Upper lobe of right lung (tissue), 1 donor: ENCODE measurements at regions not wholly inside any gene's neighbourhood (a gene's known extent, or its start where the extent isn't known, plus 50 kb on each side); places are given as distances from the start of the nearest gene placed in this dataset.
A peak's percentile ranks its signal among the peaks of the same experiment; 100 is the strongest.

Experiments
- ATAC-seq: fragments of 200-7000 bp; cut with Tn5 transposase; one replicate; pipeline ENCODE4 v1.9.1; 2020; ENCODE audit warnings: mild to moderate bottlenecking, moderate library complexity
- DNase-seq: peaks from one replicate; pipeline ENCODE4 v3.0.0-alpha.2; 2020
- H3K27ac ChIP-seq: fragments of 200-600 bp; one replicate; pipeline ENCODE4 v1.8.0; 2022
- H3K27me3 ChIP-seq: fragments of 200-600 bp; one replicate; pipeline ENCODE4 v1.8.0; 2022; ENCODE audit warnings: mild to moderate bottlenecking
- H3K36me3 ChIP-seq: fragments of 200-600 bp; one replicate; pipeline ENCODE4 v1.8.0; 2022
- H3K4me1 ChIP-seq: fragments of 200-600 bp; one replicate; pipeline ENCODE4 v1.8.0; 2022
- H3K4me3 ChIP-seq: fragments of 200-600 bp; one replicate; pipeline ENCODE4 v1.8.0; 2022; ENCODE audit warnings: mild to moderate bottlenecking
- H3K9me3 ChIP-seq: fragments of 200-600 bp; one replicate; pipeline ENCODE4 v1.8.0; 2022
- intact Hi-C: fragments of 100-400 bp; cut with DNase I; formaldehyde crosslinking; loops from one replicate; pipeline ENCODE4 v1.11.0; 2022
- TF ChIP-seq, protein P1 (sequence below): fragments of 200-600 bp; IDR thresholded peaks from one replicate; pipeline ENCODE4 v1.8.0; 2022; ENCODE audit warnings: antibody characterized with exemption
- donor health status: DM: no; HTN: yes; CAD: no; lungs with severe emphysema.

DNA sequence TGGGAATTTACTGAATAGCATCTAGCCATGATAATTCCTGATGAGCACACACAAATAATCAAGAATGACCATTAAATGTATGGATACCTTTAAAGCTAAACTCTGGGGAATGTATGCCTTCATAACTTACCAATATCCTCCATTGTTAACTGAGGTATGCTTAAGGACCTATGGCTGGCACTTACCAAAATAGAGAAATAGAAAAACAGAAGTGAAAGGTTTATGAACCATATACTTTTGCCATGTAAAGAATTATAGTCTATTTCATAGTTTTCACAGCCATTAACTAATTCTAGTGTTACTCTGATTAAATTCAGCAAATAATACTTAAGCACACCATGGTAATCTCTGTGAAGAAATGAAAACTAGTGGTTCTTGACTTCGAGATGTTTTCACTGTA is 1360.6 kb upstream of the LRRTM3 start:
- no peak for ATAC-seq
- TF ChIP-seq, protein P1, sequence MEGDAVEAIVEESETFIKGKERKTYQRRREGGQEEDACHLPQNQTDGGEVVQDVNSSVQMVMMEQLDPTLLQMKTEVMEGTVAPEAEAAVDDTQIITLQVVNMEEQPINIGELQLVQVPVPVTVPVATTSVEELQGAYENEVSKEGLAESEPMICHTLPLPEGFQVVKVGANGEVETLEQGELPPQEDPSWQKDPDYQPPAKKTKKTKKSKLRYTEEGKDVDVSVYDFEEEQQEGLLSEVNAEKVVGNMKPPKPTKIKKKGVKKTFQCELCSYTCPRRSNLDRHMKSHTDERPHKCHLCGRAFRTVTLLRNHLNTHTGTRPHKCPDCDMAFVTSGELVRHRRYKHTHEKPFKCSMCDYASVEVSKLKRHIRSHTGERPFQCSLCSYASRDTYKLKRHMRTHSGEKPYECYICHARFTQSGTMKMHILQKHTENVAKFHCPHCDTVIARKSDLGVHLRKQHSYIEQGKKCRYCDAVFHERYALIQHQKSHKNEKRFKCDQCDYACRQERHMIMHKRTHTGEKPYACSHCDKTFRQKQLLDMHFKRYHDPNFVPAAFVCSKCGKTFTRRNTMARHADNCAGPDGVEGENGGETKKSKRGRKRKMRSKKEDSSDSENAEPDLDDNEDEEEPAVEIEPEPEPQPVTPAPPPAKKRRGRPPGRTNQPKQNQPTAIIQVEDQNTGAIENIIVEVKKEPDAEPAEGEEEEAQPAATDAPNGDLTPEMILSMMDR: no peak
- Histone ChIP-seq H3K27me3 (no peaks in the 10 kb centered on the region), H3K27ac (no peak overlapping the region), H3K4me1 (no peaks in the 10 kb centered on the region), H3K9me3 (no peaks in the 10 kb centered on the region), H3K36me3 (no peaks in the 10 kb centered on the region), H3K4me3 (no peak overlapping the region)
- intact Hi-C loops: no loop called here
- DNase-seq: no peak

DNA sequence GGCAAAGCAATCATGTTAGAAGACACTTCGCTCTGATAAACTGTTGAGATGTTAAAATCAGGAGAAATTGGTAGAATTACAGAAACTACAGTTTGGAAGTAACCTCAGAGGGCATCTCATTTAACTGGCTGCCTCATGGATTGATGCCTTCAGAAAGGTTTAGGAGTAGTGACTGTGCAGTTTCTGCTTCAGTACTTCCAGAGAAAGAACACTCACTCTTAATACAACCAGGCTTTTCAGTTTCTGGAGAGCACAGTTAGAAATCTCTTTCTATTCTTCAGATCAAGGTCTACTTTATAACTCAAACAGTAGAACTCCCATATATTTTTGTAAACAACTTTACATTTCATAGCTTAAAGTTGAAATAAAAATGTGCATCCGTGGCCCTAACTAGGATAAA is 1358.9 kb upstream of the LRRTM3 start:
- intact Hi-C loops: no loop called here

DNA sequence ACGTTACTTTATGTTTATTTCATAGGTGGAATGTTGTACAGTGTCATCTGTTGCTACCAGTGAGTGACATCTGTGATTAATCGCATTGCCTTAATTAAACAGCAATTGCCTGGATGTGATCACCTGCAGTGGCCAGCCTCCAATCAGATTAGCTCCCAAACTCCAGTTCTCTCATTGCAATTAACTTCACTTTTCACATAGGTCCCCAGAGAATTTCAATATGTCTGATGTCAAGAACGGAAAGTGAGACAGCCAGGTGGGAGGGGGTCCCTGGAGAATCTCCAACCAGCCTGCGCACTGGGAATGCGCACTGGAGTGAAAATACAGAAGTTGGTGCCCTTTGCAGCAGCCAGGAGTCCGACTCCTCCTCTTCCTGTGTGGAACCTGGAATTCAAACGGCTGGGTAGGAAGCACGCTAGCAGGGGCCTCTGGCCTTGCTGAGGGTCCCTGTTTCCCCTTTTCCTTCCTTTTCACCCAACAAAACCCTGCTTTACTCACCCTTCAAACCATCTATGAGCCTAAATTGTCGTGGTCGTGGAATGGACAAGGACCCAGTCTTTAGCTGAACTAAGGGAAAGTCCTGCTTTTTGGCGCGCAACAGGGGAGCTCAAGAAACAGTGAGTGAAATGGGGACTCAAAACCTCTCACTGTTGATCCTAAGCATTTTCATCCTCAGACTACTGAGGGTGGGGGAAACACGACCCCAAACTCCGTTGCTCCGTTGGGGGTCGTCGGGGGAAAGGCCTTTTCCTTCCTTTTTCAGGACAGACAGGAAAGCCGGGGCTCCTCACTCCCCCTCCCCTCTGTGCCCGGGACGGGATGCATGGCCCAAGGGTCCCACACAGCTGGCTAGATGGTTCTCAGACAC is 1355.5 kb upstream of the LRRTM3 start:
- Histone ChIP-seq H3K9me3 (no peaks in the 10 kb centered on the region), H3K27ac (no peak overlapping the region), H3K27me3 (no peaks in the 10 kb centered on the region), H3K36me3 (no peaks in the 10 kb centered on the region), H3K4me3 (peak overlapping the region; percentile 56), H3K4me1 (no peaks in the 10 kb centered on the region)
- TF ChIP-seq, protein P1: no peak
- ATAC-seq (peak; percentile 90), DNase-seq (peak; percentile 70)
- intact Hi-C loops: no loop called here

More for the DNA sequence above, 1358.9 kb upstream of the LRRTM3 start:
- Histone ChIP-seq H3K4me3 (no peak overlapping the region), H3K36me3 (no peaks in the 10 kb centered on the region), H3K27me3 (no peaks in the 10 kb centered on the region), H3K4me1 (no peaks in the 10 kb centered on the region), H3K9me3 (no peaks in the 10 kb centered on the region), H3K27ac (no peak overlapping the region)
- DNase-seq (no peak), ATAC-seq (no peak)
- TF ChIP-seq, protein P1: no peak

DNA sequence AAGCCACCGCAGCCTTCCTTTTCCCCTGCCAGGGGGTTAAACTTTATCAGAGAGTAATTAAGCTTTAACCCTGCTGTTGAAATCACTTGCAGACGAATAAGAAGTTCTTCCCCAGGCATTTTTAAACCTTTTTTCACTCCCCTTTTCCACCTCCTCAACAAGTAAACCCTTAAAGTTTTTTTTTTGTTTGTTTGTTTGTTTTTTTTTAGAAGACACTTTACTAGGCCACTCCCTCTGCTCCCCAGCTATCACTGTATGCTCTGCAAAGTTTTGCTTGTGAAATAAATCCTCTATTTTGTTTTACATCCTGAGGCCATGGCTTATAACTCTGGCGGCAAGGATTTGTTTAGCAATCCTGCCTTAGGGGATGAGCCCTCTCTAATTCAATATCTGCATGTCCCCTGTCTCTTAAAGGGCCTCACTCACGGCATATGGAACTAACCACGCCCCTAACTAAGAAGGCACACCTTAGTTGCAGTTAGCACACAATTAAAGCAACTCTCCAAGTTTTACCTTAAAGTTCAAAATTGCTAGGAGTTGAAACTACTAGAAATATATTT is 1354.7 kb upstream of the LRRTM3 start:
- Histone ChIP-seq H3K27ac (no peak overlapping the region), H3K36me3 (no peaks in the 10 kb centered on the region), H3K27me3 (no peaks in the 10 kb centered on the region), H3K4me1 (no peaks in the 10 kb centered on the region), H3K4me3 (peak overlapping the region; percentile 56), H3K9me3 (no peaks in the 10 kb centered on the region)
- ATAC-seq (peak; percentile 28), DNase-seq (no peak)
- intact Hi-C loops: no loop called here
- TF ChIP-seq, protein P1: no peak

DNA sequence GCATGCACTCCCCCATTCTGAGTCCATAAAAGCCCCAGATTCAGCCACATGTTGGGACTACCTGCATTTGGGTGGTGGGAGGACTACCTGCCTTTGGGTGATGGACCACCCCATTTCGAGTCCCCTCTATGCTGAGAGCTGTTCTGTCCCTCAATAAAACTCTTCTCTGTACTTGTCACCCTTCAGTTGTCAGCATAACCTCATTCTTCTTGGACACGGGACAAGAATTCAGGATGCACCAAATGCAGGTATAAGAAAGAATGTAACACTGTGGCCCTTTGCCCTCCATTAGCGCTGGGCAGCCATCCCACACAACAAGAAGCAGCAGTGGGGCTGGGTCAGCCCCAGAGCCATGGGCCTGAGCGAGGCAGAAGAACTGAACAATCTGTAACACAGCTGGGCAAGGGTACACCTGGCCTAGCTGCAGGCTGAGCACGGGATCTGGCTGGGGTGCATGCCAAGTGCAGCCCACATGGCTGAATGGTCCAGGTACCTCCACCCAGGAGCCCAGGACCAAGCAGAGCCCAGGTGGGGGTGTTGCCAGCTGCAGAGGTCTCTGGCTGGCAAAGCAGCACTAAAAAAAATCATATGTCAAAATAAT is 1344.3 kb upstream of the LRRTM3 start:
- Histone ChIP-seq H3K27ac (no peak overlapping the region), H3K36me3 (no peaks in the 10 kb centered on the region), H3K4me1 (no peaks in the 10 kb centered on the region), H3K4me3 (no peak overlapping the region), H3K9me3 (no peaks in the 10 kb centered on the region), H3K27me3 (no peaks in the 10 kb centered on the region)
- DNase-seq (peak; percentile 43), ATAC-seq (no peak)
- TF ChIP-seq, protein P1: no peak
- intact Hi-C loops: no loop called here
